ENCODE measurements at regions not wholly inside any gene's neighbourhood (a gene's known extent, or its start where the extent isn't known, plus 50 kb on each side); places are given as distances from the start of the nearest gene placed in this dataset.

DNA sequence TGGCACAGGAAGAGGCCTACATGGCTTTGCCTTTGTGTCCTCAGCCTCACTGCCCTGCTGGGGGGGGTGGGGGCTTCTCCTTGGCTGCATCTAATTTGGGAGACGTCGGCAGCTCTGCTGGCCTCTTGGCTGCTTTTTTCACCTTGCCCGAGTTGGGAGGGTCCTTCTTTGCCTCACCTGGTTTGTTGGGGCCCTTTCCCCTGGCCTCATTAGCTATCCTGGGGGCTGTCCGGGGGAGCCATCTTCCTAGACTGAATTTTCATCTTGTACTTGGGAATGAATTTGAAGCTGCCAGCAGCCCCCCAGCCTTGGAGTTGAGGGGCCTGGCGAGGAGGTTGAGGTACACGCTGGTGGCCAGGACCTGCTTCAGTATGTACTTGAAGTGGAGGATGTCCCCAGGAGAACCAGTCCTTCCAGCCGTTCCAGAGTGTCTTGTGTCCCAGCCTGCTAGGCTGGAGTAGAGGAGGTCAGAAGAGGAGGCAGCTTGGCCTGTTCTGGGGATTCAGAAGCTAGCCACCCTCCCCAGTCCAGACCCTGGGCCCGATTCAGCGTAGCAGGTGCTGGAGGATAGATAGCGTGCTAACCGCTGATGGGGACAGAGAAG is 70.7 kb upstream of the VASH1 start:
- TF ChIP-seq, protein P1, sequence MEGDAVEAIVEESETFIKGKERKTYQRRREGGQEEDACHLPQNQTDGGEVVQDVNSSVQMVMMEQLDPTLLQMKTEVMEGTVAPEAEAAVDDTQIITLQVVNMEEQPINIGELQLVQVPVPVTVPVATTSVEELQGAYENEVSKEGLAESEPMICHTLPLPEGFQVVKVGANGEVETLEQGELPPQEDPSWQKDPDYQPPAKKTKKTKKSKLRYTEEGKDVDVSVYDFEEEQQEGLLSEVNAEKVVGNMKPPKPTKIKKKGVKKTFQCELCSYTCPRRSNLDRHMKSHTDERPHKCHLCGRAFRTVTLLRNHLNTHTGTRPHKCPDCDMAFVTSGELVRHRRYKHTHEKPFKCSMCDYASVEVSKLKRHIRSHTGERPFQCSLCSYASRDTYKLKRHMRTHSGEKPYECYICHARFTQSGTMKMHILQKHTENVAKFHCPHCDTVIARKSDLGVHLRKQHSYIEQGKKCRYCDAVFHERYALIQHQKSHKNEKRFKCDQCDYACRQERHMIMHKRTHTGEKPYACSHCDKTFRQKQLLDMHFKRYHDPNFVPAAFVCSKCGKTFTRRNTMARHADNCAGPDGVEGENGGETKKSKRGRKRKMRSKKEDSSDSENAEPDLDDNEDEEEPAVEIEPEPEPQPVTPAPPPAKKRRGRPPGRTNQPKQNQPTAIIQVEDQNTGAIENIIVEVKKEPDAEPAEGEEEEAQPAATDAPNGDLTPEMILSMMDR (IDR thresholded peaks at IDR 0.05), result no peak
- TF ChIP-seq POLR2A (IDR thresholded peaks at IDR 0.05), result no peak
